ENCODE measurements at regions not wholly inside any gene's neighbourhood (a gene's known extent, or its start where the extent isn't known, plus 50 kb on each side); places are given as distances from the start of the nearest gene placed in this dataset.

DNA sequence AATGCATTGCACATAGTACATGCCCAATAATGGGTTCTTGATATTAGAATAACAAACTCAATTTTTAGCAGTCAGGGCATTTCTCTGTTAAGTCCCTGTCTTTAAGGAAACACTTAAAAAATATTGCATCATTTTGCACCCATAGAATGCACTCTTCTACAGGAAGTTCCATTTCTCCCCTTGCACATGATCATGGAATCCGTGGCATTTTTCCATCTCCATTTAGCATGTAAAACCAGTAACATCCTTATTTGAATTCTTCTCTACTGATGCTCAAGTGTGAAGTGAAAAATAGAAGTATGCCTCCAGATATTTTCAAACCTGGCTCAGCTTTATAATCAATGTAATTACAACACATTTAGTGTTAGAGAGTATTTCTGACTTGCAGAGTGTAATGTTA is 192.8 kb downstream of the RWDD3 start:
- no peak overlapping the region for H3K27ac ChIP-seq (replicated peaks in 1 of 4)
- peaks cover 0 to 13% (median 4%) of the 10 kb centered on the region in 4 donors for H3K4me1 ChIP-seq
- DNase-seq (ENCODE audit: extremely low spot score): no peak
- 30% methylated on average over 1 of the region's 1 CpG for WGBS
- H3K36me3 ChIP-seq: no peaks in the 10 kb centered on the region
- intact Hi-C loops (cut with DNase I): no loop called here
- TF ChIP-seq POLR2AphosphoS5 (IDR thresholded peaks at IDR 0.05): no peak
- no peak for TF ChIP-seq POLR2A (IDR thresholded peaks at IDR 0.05; ENCODE audit: low read depth)
- no peak for TF ChIP-seq EP300 (IDR thresholded peaks at IDR 0.05)
- TF ChIP-seq, protein P1, sequence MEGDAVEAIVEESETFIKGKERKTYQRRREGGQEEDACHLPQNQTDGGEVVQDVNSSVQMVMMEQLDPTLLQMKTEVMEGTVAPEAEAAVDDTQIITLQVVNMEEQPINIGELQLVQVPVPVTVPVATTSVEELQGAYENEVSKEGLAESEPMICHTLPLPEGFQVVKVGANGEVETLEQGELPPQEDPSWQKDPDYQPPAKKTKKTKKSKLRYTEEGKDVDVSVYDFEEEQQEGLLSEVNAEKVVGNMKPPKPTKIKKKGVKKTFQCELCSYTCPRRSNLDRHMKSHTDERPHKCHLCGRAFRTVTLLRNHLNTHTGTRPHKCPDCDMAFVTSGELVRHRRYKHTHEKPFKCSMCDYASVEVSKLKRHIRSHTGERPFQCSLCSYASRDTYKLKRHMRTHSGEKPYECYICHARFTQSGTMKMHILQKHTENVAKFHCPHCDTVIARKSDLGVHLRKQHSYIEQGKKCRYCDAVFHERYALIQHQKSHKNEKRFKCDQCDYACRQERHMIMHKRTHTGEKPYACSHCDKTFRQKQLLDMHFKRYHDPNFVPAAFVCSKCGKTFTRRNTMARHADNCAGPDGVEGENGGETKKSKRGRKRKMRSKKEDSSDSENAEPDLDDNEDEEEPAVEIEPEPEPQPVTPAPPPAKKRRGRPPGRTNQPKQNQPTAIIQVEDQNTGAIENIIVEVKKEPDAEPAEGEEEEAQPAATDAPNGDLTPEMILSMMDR (IDR thresholded peaks at IDR 0.05): no peak
- no peaks in the 10 kb centered on the region for H3K27me3 ChIP-seq
- no peaks in the 10 kb centered on the region for H3K9me3 ChIP-seq
- no peak overlapping the region for H3K4me3 ChIP-seq

DNA sequence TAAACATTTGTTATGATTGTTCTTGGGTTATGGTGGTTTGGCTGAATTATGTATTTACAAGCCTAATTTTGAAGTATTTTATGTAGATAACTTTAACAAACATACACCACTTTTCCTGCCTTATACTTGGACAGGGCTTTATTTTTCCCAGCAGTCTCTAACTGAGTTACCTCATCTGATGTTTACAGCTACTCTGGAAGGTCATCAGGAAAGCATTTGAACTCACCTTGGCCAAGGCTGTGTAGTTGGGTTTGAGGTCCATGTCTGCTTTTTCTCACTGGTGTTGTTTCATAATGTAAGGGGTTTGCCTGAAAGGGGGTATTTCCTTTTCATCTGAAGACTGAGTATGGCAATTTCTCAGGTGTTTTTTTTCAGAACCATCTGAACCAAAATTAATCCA is 193.5 kb downstream of the RWDD3 start:
- Histone ChIP-seq H3K9me3 (no peaks in the 10 kb centered on the region), H3K27ac (replicated peaks in 1 of 4) (no peak overlapping the region), H3K4me3 (no peak overlapping the region), H3K4me1 (peaks cover 0 to 13% (median 4%) of the 10 kb centered on the region in 4 donors), H3K36me3 (no peaks in the 10 kb centered on the region), H3K27me3 (no peaks in the 10 kb centered on the region)
- TF ChIP-seq, protein P1 (IDR thresholded peaks at IDR 0.05): no peak
- TF ChIP-seq POLR2A (IDR thresholded peaks at IDR 0.05; ENCODE audit: low read depth): no peak
- no peak for TF ChIP-seq EP300 (IDR thresholded peaks at IDR 0.05)
- no peak for TF ChIP-seq POLR2AphosphoS5 (IDR thresholded peaks at IDR 0.05)
- DNase-seq (ENCODE audit: extremely low spot score): no peak
- intact Hi-C loops (cut with DNase I): no loop called here

DNA sequence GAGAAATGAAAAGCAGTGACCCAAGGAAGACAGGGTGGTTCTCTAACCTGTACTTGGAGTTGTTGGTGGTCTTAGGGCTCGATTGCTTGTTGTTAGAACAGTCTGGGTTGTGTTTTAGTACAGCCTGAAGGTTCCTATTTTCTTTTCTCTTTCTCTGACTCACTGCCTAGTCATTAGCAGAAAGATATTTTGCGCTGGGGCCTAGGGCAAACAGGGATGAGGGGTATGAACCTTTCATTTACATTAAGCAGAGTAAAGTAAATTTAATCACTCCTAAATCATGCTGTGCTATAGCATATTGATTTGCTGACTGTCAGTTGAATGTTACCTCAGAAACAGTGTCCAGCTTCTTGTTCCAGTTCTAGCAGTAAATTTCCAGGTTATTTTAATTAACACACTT is 197.2 kb downstream of the RWDD3 start:
- no peak for DNase-seq (ENCODE audit: extremely low spot score)
- H3K4me3 ChIP-seq: no peak overlapping the region
- H3K9me3 ChIP-seq: no peaks in the 10 kb centered on the region
- intact Hi-C loops (cut with DNase I): no loop called here
- 60% methylated on average over 2 of the region's 2 CpGs for WGBS
- H3K4me1 ChIP-seq: peaks cover 0 to 8% (median 0%) of the 10 kb centered on the region in 4 donors
- H3K27me3 ChIP-seq: no peaks in the 10 kb centered on the region
- TF ChIP-seq EP300 (IDR thresholded peaks at IDR 0.05) (no peak), POLR2A (IDR thresholded peaks at IDR 0.05; ENCODE audit: low read depth) (no peak), POLR2AphosphoS5 (IDR thresholded peaks at IDR 0.05) (no peak)
- TF ChIP-seq, protein P1 (IDR thresholded peaks at IDR 0.05): no peak
- H3K27ac ChIP-seq (replicated peaks in 1 of 4): no peak overlapping the region
- H3K36me3 ChIP-seq: no peaks in the 10 kb centered on the region

DNA sequence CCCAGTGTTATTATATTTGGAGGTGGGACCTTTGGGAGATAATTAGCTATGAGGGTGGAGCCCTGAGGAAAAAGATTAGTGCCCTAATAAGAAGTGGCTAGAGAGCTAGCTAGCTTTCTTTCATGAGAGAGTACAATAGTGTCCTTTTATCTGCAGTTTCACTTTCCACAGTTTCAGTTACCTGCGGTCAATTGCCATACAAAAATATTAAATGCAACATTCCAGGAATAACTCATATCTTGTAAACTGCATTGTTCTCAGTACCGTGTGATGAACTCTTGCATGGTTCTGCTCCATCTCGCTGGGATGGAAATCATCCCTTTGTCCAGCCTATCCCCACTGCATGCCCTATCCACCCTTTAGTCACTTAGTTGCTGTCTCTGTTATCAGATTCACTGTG is 201.6 kb downstream of the RWDD3 start:
- H3K4me1 ChIP-seq: peaks cover 0 to 4% (median 1%) of the 10 kb centered on the region in 4 donors
- H3K4me3 ChIP-seq: no peak overlapping the region
- no peak overlapping the region for H3K27ac ChIP-seq (replicated peaks in 1 of 4)
- TF ChIP-seq, protein P1 (IDR thresholded peaks at IDR 0.05): no peak
- TF ChIP-seq POLR2AphosphoS5 (IDR thresholded peaks at IDR 0.05): no peak
- TF ChIP-seq EP300 (IDR thresholded peaks at IDR 0.05): no peak
- TF ChIP-seq POLR2A (IDR thresholded peaks at IDR 0.05; ENCODE audit: low read depth): no peak
- H3K27me3 ChIP-seq: no peaks in the 10 kb centered on the region
- no peak for DNase-seq (ENCODE audit: extremely low spot score)
- H3K9me3 ChIP-seq: no peaks in the 10 kb centered on the region
- WGBS: 95% methylated on average over 3 of the region's 3 CpGs
- H3K36me3 ChIP-seq: no peaks in the 10 kb centered on the region
- intact Hi-C loops (cut with DNase I): no loop called here

DNA sequence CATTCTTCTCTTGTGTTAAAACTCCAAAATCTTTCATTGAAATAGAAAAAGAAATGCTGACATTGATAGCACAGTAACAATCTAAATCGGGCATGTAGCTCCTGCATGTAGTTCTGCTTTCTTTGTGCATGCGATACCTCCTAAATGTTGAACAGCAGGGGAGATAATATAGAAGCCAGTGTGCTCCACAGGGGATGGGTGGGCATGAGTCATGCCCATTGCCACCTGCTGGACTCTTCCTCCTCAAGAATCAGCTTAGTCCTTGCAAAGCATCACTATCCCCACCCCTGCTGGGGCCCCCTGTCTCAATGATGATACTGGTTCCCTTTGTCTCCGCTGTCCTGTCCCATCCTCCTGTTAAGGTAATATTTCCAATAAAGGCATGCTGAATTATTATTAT is 203.0 kb downstream of the RWDD3 start:
- TF ChIP-seq, protein P1 (IDR thresholded peaks at IDR 0.05): no peak
- TF ChIP-seq POLR2AphosphoS5 (IDR thresholded peaks at IDR 0.05) (no peak), POLR2A (IDR thresholded peaks at IDR 0.05; ENCODE audit: low read depth) (no peak), EP300 (IDR thresholded peaks at IDR 0.05) (no peak)
- intact Hi-C loops (cut with DNase I): no loop called here
- Histone ChIP-seq H3K4me3 (no peak overlapping the region), H3K36me3 (no peaks in the 10 kb centered on the region), H3K4me1 (peaks cover 0 to 10% (median 5%) of the 10 kb centered on the region in 4 donors), H3K27me3 (no peaks in the 10 kb centered on the region), H3K9me3 (no peaks in the 10 kb centered on the region), H3K27ac (replicated peaks in 1 of 4) (no peak overlapping the region)
- WGBS: 69% methylated on average over 3 of the region's 3 CpGs
- DNase-seq (ENCODE audit: extremely low spot score): no peak
